A549 (cell line): ENCODE measurements at regions not wholly inside any gene's neighbourhood (a gene's known extent, or its start where the extent isn't known, plus 50 kb on each side); places are given as distances from the start of the nearest gene placed in this dataset.

Experiments
- ATAC-seq, 2 experiments: fragments of 200-7000 bp in 1 of 2; fragments of >200 bp in 1 of 2; cut with Nextera tagmentation in 1 of 2; cut with Tn5 transposase in 1 of 2; 3 replicates each; pipeline versions ENCODE4 v1.8.0 to v1.9.1; 2018 to 2020; ENCODE audit warnings: mild to moderate bottlenecking in 1 of 2, moderate library complexity in 1 of 2
- CTCF ChIA-PET: fragments of 300-600 bp; sonication (Branson Sonifier 250); formaldehyde crosslinking; extraction: SDS; loops from one replicate; lab custom pipeline; 2021; ENCODE audit warnings: antibody characterized with exemption, inconsistent platforms; lab: Yijun Ruan, JAX
- POLR2A ChIA-PET: fragments of 350-600 bp; formaldehyde crosslinking; extraction: SDS; loops from one replicate; lab custom pipeline; 2021; ENCODE audit warnings: antibody characterized with exemption, inconsistent platforms; lab: Yijun Ruan, JAX
- DNase-seq, 2 experiments: peaks; one replicate each; pipeline versions ENCODE4 v3.0.0 to v3.0.0-alpha.2; 2011 to 2016; ENCODE audit warnings: low read depth in 1 of 2, low spot score in 1 of 2
- FAIRE-seq: peaks from 2 replicates; lab custom pipeline; 2011; peaks lifted over from hg19 to GRCh38; lab: Jason Lieb, UNC
- H3K27ac ChIP-seq, 2 experiments: fragments of >200 bp; sonication (Bioruptor Twin); formaldehyde crosslinking; 3 replicates each; pipeline ENCODE4 v1.5.1; 2016 to 2017
- H3K4me1 ChIP-seq: fragments of >200 bp; sonication (Bioruptor Twin); formaldehyde crosslinking; 3 replicates; pipeline ENCODE4 v1.6.1; 2016
- H3K4me2 ChIP-seq: fragments of >200 bp; sonication (Bioruptor Twin); formaldehyde crosslinking; 3 replicates; pipeline ENCODE4 v1.6.1; 2016
- H3K4me3 ChIP-seq: fragments of >200 bp; sonication (Bioruptor Twin); formaldehyde crosslinking; 3 replicates; pipeline ENCODE4 v1.5.1; 2016
- H3K9me3 ChIP-seq: fragments of >200 bp; sonication (Bioruptor Twin); formaldehyde crosslinking; 3 replicates; pipeline ENCODE4 v1.6.1; 2016
- ATOH8 ChIP-seq: fragments of 250-450 bp; sonication (Bioruptor Pico); IDR thresholded peaks from 2 replicates; pipeline ENCODE4 v1.5.0; 2020; ENCODE audit warnings: low read depth, mild to moderate bottlenecking, moderate library complexity
- BHLHE40 ChIP-seq: IDR thresholded peaks from 2 replicates; pipeline ENCODE4 v1.6.1; 2012; ENCODE audit warnings: low read depth, low read length, inconsistent platforms
- CBX8 ChIP-seq: fragments of 200-600 bp; sonication (generic); IDR thresholded peaks from 2 replicates; pipeline ENCODE4 v1.6.1; 2016
- CEBPB ChIP-seq, 2 experiments: fragments of >200 bp in 1 of 2; sonication (Bioruptor Twin) in 1 of 2; formaldehyde crosslinking in 1 of 2; IDR thresholded peaks; 2 replicates each; pipeline ENCODE4 v1.6.1; 2012 to 2016
- CHD2 ChIP-seq: fragments of 150-350 bp; IDR thresholded peaks from 2 replicates; pipeline ENCODE4 v1.6.1; 2014; ENCODE audit warnings: low read length; ENCODE audit not compliant: partially characterized antibody
- EHF ChIP-seq: fragments of 250-450 bp; sonication (Bioruptor Pico); IDR thresholded peaks from 2 replicates; pipeline ENCODE4 v1.5.0; 2020; ENCODE audit warnings: mild to moderate bottlenecking
- ELK1 ChIP-seq: fragments of 150-350 bp; IDR thresholded peaks from 2 replicates; pipeline ENCODE4 v1.6.1; 2014; ENCODE audit warnings: low read depth, mild to moderate bottlenecking, low read length
- EP300 ChIP-seq, 2 experiments: fragments of >200 bp; sonication (Bioruptor Twin); formaldehyde crosslinking; IDR thresholded peaks; 2 replicates in 1 of 2; 3 replicates in 1 of 2; pipeline ENCODE4 v1.6.1; 2016 to 2017
- FOSB ChIP-seq: fragments of 250-450 bp; sonication (Bioruptor Pico); IDR thresholded peaks from 2 replicates; pipeline ENCODE4 v1.5.0; 2020; ENCODE audit warnings: mild to moderate bottlenecking, moderate library complexity
- GATA3 ChIP-seq: IDR thresholded peaks from 2 replicates; pipeline ENCODE4 v1.6.1; 2012; ENCODE audit warnings: borderline replicate concordance
- HOXB5 ChIP-seq: fragments of 250-450 bp; sonication (Bioruptor Pico); IDR thresholded peaks from 2 replicates; pipeline ENCODE4 v1.5.0; 2020; ENCODE audit warnings: mild to moderate bottlenecking, moderate library complexity
- JUN ChIP-seq, 2 experiments: fragments of >200 bp; sonication (Bioruptor Twin); formaldehyde crosslinking; IDR thresholded peaks; 2 replicates in 1 of 2; 3 replicates in 1 of 2; pipeline ENCODE4 v1.6.1; 2016 to 2017
- KDM1A ChIP-seq: fragments of 200-600 bp; sonication (generic); IDR thresholded peaks from 2 replicates; pipeline ENCODE4 v1.6.1; 2016; ENCODE audit warnings: low read depth, mild to moderate bottlenecking
- MAFK ChIP-seq: fragments of 450-650 bp; IDR thresholded peaks from 2 replicates; pipeline ENCODE4 v1.6.1; 2014; ENCODE audit not compliant: partially characterized antibody
- MAX ChIP-seq: IDR thresholded peaks from 2 replicates; pipeline ENCODE4 v1.6.1; 2012
- MYC ChIP-seq: IDR thresholded peaks from 2 replicates; pipeline ENCODE4 v1.6.1; 2012; ENCODE audit warnings: mild to moderate bottlenecking, inconsistent platforms, low read length, improper control_type of control experiment, borderline replicate concordance
- NR3C1 ChIP-seq: fragments of >200 bp; sonication (Bioruptor Twin); formaldehyde crosslinking; IDR thresholded peaks from 3 replicates; pipeline ENCODE4 v1.6.1; 2017
- RARB ChIP-seq: fragments of 250-450 bp; sonication (Bioruptor Pico); IDR thresholded peaks from 2 replicates; pipeline ENCODE4 v1.8.0; 2021; ENCODE audit warnings: mild to moderate bottlenecking, moderate library complexity
- REST ChIP-seq: fragments of 200-600 bp; sonication (generic); IDR thresholded peaks from 2 replicates; pipeline ENCODE4 v1.6.1; 2016; ENCODE audit warnings: antibody characterized with exemption, mild to moderate bottlenecking, moderate library complexity
- RNF2 ChIP-seq: fragments of 200-600 bp; sonication (generic); IDR thresholded peaks from 2 replicates; pipeline ENCODE4 v1.6.1; 2016; ENCODE audit warnings: low read depth, mild to moderate bottlenecking, antibody characterized with exemption, moderate library complexity, borderline replicate concordance
- ZNF302 ChIP-seq: fragments of 250-450 bp; sonication (Bioruptor Pico); IDR thresholded peaks from 2 replicates; pipeline ENCODE4 v1.9.0; 2021; ENCODE audit warnings: inconsistent platforms, mild to moderate bottlenecking, moderate library complexity
- WGBS: methylation state at CpG from one replicate; pipeline ENCODE4 v1.1.6; 2017; ENCODE audit errors: missing lambda C conversion rate; 5-methylcytosine and 5-hydroxymethylcytosine counted together
- TF ChIP-seq, protein P1 (sequence below): fragments of >200 bp; sonication (Bioruptor Twin); formaldehyde crosslinking; IDR thresholded peaks from 3 replicates; pipeline ENCODE4 v1.6.1; 2016

DNA sequence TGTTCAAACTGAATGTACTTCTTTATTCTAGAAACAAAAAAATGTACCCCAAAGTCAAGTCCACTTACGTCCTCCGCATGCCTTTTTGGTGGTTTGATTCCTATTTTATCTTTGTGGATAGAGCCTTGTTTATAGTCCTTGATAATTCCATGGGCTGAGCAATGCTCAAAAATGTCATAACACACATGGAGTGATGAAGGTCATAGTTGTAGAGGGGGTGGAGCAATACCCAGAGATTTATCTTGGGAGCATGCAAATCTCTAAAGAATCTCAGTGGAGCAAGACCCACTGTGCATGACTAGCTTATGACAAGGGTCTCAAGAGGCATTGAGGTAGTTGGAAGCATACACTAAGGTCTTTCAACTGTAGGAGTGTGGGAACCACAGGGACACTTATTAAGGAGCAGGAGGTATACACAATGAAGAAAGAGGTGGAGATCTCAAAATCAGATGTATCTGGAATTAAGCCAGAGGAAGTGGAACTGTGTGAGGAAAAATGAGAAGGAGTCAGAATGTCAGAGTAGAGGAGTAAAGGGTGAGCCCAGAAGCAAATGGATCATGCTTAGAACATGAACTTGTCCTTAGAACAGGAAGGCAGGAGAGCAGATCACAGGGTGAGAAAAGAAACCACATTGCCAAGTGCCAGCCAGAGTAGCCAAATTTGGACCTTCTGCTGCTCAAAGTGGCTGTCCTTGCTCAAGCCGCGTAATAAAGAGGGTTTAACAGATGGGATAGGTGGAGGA lies 68.1 kb upstream of the STK39 start:
- Histone ChIP-seq H3K27ac (no peak overlapping the region), H3K4me1 (no peaks in the 10 kb centered on the region), H3K9me3 (no peaks in the 10 kb centered on the region), H3K4me2 (no peak overlapping the region), H3K4me3 (no peak overlapping the region)
- FAIRE-seq (no peak), DNase-seq (no peak), ATAC-seq (no peak)
- WGBS = 87% methylated on average over 4 of the region's 4 CpGs
- CTCF ChIA-PET = no interaction called here
- POLR2A ChIA-PET = no interaction called here
- no peak for TF ChIP-seq EHF (CRISPR knock-in tag)
- no peak for TF ChIP-seq JUN (IDR thresholded peaks at IDR 0.05)
- no peak for TF ChIP-seq BHLHE40
- TF ChIP-seq, protein P1, sequence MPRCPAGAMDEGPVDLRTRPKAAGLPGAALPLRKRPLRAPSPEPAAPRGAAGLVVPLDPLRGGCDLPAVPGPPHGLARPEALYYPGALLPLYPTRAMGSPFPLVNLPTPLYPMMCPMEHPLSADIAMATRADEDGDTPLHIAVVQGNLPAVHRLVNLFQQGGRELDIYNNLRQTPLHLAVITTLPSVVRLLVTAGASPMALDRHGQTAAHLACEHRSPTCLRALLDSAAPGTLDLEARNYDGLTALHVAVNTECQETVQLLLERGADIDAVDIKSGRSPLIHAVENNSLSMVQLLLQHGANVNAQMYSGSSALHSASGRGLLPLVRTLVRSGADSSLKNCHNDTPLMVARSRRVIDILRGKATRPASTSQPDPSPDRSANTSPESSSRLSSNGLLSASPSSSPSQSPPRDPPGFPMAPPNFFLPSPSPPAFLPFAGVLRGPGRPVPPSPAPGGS = no peak
- no peak for TF ChIP-seq MYC
- no peak for TF ChIP-seq ZNF302 (CRISPR knock-in tag)
- TF ChIP-seq NR3C1 = no peak
- TF ChIP-seq RNF2 = no peak
- no peak for TF ChIP-seq ATOH8
- no peak for TF ChIP-seq MAFK
- TF ChIP-seq CBX8 = no peak
- no peak for TF ChIP-seq REST
- TF ChIP-seq HOXB5 (CRISPR knock-in tag) = no peak
- no peak for TF ChIP-seq MAX
- no peak for TF ChIP-seq RARB

DNA sequence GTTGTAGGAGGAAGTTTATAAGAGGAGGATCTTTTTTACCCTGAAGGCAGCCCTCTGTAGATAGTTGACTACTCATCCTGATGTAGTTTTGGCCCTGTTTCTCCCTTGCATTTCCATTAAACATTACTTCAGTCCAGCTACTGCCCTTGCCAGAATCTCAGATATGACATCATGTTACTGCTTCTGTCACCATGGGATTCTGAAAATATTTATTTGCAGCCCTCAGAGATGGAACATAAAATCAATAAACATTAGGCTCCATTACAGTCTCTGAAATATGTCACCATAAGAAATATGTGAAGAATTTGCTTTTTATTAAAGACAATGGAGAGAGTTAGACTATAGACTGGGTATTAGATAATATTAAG lies 68.7 kb upstream of the STK39 start:
- ChIA-PET CTCF (no interaction called here), POLR2A (no interaction called here)
- Histone ChIP-seq H3K9me3 (no peaks in the 10 kb centered on the region), H3K4me2 (no peak overlapping the region), H3K4me1 (no peaks in the 10 kb centered on the region), H3K4me3 (no peak overlapping the region), H3K27ac (no peak overlapping the region)
- TF ChIP-seq RNF2 (no peak), KDM1A (no peak), FOSB (CRISPR knock-in tag) (no peak), MYC (no peak)
- FAIRE-seq = no peak
- peak in 1 of 2 experiments; percentile 10 for DNase-seq
- no peak for ATAC-seq

DNA sequence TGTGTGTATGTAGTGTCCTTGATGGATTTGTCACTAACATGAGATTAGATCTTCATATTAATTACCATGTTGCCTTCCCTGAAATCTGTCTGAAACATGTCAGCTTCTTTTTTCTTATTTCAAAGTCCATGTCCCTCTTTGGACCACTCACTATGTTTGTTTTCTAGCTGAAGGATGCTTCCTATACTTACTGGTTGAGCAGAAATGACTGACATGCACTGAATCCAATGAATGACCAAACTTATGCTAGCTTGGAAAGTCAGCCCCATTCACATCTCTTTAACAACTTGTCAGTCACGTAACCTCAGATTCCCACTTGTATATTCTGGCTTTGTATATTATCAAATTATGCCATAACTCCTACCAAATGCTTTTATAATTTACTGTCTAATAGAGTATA lies 69.9 kb upstream of the STK39 start:
- Histone ChIP-seq H3K27ac (no peak overlapping the region), H3K4me3 (no peak overlapping the region), H3K4me2 (no peak overlapping the region), H3K9me3 (no peaks in the 10 kb centered on the region), H3K4me1 (no peaks in the 10 kb centered on the region)
- DNase-seq (no peak), FAIRE-seq (no peak), ATAC-seq (no peak)
- CTCF ChIA-PET = interaction anchor here (1.5 kb wide), 1 partner anchor 30 kb away, joined by 5 read pairs; no protein-coding TSS in a partner anchor
- WGBS = 68% methylated on average over 1 of the region's 1 CpG
- POLR2A ChIA-PET = no interaction called here
- TF ChIP-seq EP300 (IDR thresholded peaks at IDR 0.05) (no peak), CHD2 (no peak), GATA3 (no peak), RARB (no peak), MYC (no peak), CEBPB (IDR thresholded peaks at IDR 0.05) (no peak), ELK1 (no peak)
